NCI-H2107 treated with DMSO at 0.1 percent for 48 hours (cell line): ENCODE measurements at regions not wholly inside any gene's neighbourhood (a gene's known extent, or its start where the extent isn't known, plus 50 kb on each side); places are given as distances from the start of the nearest gene placed in this dataset.

Experiments
- DNase-seq: peaks from one replicate; lab custom pipeline; 2025; ENCODE audit not compliant: unreplicated experiment; lab: John Stamatoyannopoulos, UW

DNA sequence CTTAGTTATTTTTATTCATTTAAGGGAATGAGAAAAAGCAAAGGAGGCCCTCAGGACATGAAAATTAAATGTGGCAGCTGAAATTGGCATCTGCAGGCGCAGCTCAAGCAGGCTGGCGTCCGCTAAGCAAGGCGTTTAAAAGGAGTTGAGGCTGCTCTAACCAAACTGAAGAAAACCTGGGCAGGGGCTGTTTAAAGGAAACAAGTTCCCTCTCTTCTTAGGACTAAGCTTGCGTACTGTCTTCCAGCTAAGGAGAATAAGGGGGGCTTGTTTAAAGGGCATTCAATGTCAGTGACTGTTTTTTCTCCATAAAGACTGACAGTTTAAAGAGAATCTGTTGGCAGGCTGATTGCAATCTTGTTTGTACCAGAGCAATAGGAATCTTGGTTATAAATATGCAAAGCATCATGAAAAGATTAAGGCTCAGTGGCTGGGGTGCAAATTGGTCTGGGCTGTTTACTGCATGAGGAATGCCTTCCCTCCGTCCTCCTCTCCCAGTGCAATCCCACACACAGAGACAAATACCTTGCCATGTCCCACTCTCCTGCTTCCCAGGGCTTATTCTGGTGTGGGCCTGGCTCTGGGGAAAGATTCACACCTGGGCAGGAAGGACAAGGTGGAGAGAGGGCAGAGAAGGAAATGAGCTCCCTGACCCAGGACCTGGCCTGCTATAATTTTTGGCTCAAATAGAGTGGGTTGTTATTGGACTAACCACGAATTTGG is 85.9 kb upstream of the LIFR start:
- DNase-seq = no peak

DNA sequence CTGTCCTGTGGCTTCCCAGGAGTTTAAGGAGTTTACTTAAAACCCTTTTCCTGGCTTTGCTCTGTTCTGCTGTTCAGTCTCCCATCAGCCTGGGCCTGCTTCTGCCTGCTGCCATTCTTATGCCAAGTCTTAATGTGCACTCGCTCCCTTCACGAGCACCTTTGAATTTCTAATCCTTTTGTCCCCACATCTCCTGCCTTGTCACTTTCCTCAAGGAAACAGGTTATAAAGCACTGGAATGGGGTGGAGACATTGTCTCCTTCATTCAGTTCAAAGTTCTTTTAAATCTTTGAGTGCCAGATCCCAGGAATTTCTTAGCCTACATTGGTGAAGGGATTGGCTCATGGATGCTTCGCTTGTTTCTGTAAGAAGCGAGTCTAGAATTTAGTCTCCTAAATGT is 87.2 kb upstream of the LIFR start:
- no peak for DNase-seq

DNA sequence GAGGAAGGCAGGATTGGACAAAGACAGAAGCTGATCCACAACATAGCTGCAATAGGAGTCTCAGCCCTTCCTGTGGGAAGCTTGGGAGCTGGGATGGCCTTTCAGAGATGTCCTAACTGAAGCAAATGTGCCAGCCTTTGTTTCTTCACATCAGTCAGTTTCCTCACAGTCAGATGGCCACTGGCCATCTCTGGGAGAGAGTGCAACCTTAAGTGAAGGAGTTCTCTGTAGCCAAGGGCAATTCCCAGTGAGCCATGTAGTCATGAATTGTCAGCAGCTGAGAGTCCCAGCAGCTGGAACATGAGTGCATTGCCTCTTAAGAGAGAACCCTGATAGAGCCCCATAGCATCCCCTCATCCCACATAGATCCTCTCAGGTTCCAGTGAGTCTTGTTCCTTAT is 89.1 kb upstream of the LIFR start:
- DNase-seq = no peak

DNA sequence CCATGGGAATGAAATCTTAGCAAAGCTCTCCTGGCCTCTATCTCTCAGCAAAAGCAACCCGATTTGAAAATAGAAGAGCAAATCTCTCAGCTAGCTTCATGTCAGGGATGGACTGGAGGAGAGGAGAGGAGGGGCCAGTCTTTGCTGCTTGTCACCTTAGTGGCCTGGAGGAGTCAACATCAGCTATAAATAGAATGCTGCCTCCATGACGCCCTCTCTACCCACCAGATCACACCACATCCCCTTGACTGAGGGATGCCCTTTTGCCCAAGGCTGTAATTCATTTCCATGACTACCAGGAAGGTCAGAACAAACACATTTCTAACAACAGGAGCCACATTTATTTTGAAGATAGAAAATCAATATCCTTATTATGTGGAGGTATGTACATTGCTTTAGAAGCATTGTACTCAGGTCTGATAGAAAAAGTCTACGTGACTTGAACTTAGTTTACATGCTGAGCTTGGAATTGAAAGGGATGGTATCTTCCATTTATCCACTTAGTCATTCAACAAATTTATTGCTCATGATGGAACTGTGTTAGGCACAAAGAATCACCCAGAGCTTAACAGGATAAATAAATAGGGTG is 92.4 kb upstream of the LIFR start:
- DNase-seq = no peak

DNA sequence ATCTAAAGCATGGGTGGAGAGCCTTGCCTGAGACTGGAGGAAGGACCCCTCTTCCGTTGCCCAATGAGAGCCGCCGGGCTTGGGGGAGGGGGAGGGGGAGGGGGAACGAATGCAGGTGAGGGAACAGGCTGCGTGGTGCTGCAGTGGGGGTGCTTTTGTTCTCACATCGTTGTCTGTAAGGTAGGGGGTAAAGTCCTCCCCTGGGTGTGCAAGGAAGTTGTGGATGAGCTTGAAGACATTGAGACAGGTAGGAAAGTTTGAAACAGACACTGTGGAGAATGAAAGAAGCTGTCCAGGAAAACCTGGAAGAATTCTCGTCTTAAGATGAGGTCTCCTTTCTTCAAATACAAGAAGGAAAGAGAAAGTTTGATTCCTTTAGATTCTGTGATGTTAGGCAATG is 94.1 kb upstream of the LIFR start:
- no peak for DNase-seq

DNA sequence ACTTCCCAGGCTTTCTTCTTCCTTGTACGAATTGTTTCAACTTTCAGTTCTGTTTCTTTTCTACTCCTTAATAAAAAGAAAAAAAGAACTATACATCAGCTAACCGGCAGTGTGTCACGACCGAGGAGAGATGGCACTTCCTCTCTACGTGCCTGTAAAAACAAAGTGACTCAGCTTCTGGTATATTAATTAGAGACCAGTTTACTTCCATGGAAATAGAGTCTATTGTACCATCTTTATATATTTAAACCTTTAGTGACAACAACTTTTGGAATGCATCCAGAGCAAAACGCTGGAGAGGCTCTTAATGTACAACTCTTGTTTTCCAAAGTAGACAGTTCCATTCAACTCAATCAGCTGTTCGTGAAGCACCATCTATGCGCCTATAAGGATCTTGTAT is 94.5 kb upstream of the LIFR start:
- peak; percentile 61 for DNase-seq

DNA sequence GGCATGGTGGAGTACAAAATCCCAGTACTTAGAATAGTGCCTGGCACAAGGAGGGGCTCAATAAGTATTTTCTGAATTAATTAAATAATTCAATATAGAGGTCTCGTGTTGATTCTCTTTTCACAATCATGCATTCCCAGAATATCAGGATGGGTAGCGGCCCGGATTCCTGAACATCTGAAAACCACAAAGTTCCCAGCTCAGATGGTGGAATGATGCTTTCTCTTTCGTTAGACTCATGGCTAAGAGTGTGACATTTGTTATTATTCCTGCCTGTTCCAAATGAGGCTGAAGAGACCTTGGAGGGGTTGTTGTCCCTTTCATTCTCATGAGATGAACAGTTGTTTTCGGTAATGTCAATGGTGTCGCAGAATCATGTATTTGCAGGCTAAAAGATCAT is 95.4 kb upstream of the LIFR start:
- no peak for DNase-seq

DNA sequence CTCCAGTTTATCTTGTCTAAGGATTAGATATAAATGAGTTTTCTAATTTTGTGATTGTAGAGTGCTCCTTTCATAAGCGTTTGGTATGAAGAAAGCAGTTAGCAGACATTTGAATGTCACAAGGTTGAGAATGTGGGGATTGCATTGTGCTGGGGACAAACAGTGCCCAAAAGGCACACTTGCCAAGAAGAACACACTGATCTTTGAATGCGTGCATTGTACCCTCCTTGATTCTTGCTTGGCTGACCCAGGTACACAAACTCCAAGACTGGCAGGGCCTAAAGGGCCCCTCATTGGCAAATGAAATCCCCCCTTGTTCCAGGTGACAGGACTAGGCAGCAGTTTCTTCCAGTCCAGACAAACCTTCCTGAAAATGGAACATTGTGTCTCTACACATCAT is 96.9 kb upstream of the LIFR start:
- DNase-seq = no peak

DNA sequence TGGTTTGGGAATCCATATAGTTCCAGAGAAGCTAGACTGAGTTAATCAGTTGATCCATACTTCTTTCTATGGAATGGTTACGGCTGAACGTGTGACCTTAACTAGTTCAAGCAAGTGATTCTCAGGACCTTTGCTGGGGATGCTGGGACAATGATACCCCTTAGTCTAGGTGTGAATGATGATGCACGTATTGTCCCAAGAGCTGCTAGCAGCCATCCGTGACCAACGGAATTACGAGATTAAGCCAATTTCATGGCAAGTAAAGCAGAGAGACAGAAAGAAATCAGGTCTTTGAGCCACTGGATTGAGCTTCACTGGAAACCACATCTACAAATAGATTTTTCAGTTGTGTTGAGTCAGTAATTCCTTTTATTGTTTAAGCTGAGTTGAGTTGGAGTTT is 99.2 kb upstream of the LIFR start:
- DNase-seq = no peak

DNA sequence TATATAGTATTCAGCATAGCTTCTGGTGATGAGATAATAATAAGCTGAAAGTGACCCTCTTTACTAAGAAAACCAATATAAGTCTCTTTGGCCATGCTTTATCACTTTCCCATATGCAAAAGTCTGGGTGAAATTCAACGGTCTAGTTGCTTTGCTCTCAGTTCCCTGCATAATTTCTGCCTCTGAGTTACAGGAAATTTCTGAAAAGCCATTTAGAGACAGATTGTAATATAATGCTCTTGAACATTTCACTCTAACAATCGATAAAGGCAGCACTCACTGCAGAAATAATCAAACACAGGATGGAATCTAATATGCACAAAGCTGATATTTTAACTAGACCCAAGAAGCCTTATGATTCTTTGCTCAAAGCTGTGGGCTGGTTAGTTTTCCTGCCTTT is 100.1 kb upstream of the LIFR start:
- no peak for DNase-seq

DNA sequence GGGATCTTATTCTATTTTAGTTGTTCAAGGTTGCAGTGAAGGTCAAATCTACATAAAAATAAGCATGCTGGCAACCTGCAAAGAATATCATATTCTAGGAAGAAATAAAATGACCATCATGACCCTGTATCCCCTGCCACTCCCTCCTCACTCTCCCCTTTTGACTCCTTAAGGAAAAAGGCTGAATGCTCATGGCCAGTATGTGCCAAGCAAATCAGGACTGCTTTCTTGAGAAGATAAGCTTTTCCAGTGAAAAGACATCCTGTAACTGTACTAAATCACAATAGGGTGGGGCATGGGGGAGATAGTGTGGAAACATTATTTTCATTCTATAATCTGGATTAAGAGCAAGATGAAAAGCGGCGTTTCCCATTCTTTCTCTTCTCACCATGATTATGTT is 100.6 kb upstream of the LIFR start:
- no peak for DNase-seq

DNA sequence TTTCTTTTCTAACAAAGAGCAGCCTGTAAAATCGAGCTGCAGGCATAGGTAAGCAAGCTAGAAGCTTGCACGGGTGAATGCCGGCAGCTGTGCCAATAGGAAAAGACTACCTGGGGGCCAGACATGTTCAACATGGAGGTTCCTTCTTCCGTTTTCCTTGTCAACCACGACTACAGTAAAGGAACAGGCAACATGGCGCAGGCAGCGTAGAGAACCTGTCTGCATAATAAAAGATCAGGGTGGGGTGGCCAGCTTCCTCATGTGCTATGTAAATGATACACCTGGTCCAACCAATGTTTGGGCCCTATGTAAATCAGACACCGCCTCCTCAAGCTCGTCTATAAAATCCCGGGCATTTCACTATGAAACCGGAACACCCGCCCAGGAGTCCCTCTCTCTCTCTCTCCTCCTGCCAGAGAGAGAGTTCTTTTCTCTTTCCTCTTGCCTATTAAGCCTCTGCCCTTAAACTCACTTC is 103.8 kb upstream of the LIFR start:
- peak; percentile 98 for DNase-seq

DNA sequence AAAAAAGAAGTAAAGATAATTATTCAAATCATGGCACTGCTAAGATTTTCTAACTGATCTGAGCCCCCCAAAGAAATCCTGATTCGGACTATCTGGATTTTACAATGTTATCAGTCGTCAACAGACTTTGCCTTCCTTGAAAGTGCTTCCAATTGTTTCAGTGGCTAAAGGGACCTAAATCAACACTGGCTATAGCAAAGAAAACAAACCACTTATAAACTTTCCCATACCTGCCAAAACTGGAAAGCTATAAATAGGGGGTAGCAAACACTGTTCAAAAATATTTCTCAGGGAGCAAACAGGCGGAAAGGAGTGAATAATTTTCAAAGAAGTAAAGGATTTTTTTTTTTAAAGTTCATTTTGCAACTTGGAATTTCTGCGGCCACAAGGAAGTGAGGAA is 105.6 kb upstream of the LIFR start:
- no peak for DNase-seq

DNA sequence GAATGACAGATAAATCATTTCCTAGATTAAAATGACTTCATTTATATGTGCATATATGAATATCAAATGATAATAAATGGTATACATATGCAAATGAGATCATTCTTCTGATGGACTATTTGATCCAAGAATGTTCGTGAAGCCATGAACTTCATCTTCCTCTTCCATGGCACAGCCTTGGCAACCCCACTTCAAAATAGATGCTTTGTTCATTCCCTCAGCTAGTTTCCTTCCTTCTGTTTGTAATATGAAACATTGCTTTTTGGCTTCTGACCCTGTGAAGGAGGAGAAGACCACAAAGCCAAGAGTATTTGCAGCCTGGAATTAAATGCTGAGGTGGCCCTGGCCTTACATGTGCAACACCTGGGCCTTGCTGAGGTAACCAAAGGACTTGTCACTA is 106.8 kb upstream of the LIFR start:
- no peak for DNase-seq

DNA sequence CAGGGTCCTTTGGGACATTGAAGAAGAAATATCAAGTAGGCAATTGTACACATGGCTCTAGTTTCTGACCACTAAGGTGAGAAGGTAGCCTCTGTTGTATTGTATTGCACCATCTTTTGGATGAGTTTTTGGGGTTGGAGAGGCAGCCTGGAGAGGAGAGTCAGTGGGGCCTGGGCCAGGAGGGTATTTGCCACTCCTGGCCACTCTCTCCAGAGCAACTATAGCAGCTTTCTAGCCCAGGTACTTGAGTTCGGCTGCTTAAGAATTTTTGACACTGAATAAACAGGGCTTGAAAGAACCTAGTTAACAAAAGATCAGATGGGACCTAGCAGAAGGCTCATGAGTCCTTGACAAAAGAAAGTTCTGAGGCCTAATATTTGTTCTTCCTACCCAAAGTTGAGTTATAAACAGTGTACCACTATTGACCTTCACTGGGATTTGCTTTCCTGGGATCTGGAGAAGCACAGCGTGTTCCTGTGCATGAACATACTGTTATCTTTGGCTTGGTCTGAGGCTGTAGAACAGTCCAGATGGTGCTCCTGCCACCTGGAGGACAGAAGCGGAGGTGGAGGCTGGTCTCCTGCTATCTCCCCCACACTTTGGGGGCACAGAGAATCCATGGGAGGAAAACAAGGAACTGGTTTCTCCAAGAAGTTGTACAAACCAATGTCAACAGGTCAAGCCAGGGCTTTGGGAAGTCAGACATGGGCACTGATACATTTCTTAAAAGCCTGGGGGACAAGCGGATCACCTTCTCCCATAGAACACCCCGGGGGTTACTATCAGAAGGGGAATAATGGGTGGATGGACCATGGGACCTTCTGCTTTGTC is 110.4 kb upstream of the LIFR start:
- DNase-seq = no peak

DNA sequence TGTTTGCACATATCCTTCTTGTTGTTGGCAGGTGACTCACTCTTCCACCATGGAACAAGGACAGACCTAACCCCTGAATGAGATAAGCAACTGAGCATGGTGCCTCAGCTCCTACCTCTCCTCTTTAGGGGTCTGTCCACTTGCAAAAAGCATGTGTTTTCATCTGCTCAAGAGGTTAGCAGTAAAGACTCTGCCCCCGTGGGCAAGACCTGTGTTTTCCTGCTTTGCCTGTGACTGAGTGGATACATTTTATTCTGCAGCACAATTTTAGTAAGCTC is 111.0 kb upstream of the LIFR start:
- DNase-seq = no peak

DNA sequence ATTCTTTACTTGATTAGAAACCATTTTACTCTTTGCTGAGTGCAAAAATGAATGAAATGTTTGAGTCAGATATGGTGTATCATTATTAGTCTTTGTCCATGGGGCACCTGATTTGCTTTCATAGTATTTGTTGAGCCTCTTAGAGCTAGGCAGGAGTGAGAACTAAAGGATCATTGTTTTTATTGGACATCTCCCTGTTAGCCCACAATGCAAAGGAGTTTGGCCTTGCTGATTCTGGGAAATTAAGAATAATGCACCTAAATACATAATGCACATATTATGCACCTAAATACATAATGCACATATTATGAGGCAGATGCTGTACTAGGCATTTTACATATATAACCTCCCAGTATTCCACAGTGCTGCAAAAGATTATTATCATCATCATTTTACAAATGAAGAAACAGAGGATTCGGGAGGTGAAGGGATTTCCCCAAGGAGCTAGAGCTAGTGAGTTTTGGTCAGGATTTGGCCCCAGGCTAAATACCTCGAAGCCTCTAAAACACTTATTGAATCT is 113.0 kb upstream of the LIFR start:
- no peak for DNase-seq

DNA sequence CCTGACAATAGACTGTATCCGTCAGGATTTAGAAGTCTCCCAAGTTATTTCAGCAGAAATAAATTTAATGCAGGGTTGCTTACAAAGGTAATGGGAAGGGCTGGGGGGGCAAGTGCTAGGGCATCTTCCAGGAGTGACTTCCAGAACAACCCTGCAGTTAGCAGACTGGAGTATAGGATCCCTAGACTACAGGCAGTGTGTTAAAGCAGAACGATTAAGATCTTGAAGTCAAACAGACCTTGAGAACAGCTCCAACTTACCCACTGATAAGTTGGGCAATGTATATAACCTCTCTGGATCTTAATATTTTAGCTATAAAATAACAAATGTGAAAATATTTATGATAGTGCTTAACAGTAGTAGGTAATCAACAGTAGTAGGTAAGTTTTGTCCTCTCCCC is 113.6 kb upstream of the LIFR start:
- no peak for DNase-seq

DNA sequence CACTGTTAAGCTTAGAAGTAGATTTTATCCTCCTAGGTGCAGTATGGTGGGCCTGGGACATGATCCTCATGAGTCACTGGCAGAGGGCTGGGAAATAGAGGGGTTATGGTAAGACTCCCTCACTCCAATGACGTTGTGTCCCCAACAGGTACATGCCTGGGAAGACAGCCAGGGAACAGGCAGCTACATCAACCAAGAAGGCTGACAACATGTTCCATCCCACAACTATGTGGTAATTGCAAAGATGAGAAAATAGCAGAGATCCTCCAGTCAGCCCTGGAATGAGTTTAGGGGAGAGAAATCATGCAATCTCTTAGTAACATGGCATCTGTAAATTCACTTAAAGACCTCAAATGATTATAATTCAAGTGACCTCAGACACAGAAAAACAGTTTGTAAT is 114.4 kb upstream of the LIFR start:
- DNase-seq = no peak

DNA sequence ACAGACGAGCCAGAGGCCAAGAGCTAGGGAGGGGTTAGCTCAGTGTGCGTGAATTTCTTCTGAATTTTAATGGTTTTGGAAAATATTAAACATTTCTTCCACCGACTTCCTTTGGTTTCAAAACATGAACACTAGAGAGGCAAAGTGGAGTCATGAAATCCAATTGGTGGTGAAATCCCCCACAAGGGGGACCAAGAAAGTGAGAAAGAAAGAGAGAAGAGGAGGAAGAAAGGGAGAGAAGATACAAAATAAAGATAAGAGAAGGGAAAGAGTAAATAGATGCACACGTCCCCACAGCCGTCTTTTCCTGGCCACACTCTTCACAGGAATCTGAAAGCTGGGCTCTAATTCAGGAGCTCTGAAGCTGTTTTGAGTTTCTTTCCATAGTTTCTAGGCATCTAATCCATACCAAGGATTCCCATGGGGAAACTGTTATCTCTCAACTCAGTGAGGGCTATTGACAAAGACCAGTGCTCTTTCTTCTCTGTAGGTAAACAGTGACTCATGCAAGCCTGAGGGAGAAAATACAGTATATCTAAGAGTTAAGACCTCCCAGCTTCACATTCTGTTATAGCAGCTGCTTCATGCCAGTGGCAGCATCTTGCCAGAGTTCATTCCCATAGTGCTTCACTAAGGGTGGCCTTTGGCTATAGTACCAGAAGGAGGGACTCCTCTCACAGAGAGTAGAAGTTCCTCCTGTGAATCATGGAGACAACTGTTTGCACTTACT is 115.8 kb upstream of the LIFR start:
- DNase-seq = no peak

DNA sequence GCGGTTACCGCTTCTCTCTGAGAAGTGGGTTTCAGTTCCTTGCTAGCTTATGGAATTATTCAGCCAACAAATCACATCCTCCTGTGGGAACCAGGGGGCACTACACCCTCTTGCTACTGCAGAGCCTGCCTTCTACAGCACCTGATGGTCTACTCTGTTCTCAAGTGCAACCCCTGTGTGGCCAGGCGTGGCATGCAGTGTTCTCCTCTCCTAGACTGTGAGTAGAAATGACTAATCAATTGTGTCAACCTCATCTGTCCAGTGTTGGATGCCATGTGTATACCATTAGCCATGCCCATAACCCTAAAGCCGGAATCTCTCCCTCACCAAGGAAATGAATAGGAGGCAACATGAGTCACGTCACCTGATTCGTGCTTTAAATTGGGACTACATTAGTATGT is 117.2 kb upstream of the LIFR start:
- no peak for DNase-seq

DNA sequence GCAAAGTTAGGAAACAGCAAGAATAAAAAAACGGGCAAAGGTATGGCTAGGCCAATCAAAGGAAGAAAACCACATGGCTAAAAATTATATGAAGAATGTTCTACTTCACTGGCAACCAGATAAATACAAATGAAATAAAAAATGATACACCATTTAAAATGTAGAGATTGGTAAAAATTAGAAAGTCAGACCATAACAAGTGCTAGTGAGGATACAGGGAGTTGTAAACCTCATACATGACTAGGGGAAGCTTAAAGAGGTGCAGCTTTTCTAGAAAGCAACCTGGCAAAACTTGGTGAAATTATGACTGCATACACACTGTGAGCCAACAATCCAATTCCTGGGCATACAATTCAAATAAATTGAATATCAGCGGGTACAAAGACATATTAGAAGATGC is 119.0 kb upstream of the LIFR start:
- DNase-seq = no peak
